Testis (tissue), 2 donors: ENCODE measurements at regions not wholly inside any gene's neighbourhood (a gene's known extent, or its start where the extent isn't known, plus 50 kb on each side); places are given as distances from the start of the nearest gene placed in this dataset.

Source experiments
- DNase-seq: peaks from one replicate; pipeline ENCODE4 v3.0.0-alpha.2; 2019
- H3K27ac ChIP-seq, 2 donors: fragments of 200-600 bp; sonication (generic); one replicate each; pipeline ENCODE4 v1.5.1; 2019
- H3K27me3 ChIP-seq: fragments of 200-600 bp; sonication (generic); one replicate; pipeline ENCODE4 v1.5.1; 2019
- H3K36me3 ChIP-seq: fragments of 200-600 bp; sonication (generic); one replicate; pipeline ENCODE4 v1.5.1; 2017; ENCODE audit warnings: low read depth; ENCODE audit errors: missing control alignments
- H3K4me1 ChIP-seq: fragments of 200-600 bp; sonication (generic); one replicate; pipeline ENCODE4 v1.5.1; 2019
- H3K4me3 ChIP-seq, 2 donors: fragments of 200-600 bp; sonication (generic); one replicate each; pipeline ENCODE4 v1.5.1; 2017 to 2019
- H3K9me3 ChIP-seq: fragments of 200-600 bp; sonication (generic); one replicate; pipeline ENCODE4 v1.5.1; 2017
- CTCF ChIP-seq, 3 experiments: fragments of 450-650 bp in 2 of 3; fragments of 200-600 bp in 1 of 3; sonication (generic) in 1 of 3; IDR thresholded peaks; one replicate each; pipeline ENCODE4 v1.5.1; 2016 to 2019; ENCODE audit warnings: antibody characterized with exemption in 3 of 3, mild to moderate bottlenecking in 2 of 3, moderate library complexity in 1 of 3
- POLR2A ChIP-seq: fragments of 450-650 bp; IDR thresholded peaks from one replicate; pipeline ENCODE4 v1.6.1; 2017; ENCODE audit warnings: antibody characterized with exemption, mild to moderate bottlenecking, moderate library complexity
- WGBS, 2 donors: methylation state at CpG; one replicate each; pipeline ENCODE4 v1.1.5; 2018; 5-methylcytosine and 5-hydroxymethylcytosine counted together
- intact Hi-C: fragments of 100-400 bp; cut with DNase I; formaldehyde crosslinking; loops from one replicate; pipeline ENCODE4 v1.15.1; 2023; ENCODE audit warnings: low total_unique reads

DNA sequence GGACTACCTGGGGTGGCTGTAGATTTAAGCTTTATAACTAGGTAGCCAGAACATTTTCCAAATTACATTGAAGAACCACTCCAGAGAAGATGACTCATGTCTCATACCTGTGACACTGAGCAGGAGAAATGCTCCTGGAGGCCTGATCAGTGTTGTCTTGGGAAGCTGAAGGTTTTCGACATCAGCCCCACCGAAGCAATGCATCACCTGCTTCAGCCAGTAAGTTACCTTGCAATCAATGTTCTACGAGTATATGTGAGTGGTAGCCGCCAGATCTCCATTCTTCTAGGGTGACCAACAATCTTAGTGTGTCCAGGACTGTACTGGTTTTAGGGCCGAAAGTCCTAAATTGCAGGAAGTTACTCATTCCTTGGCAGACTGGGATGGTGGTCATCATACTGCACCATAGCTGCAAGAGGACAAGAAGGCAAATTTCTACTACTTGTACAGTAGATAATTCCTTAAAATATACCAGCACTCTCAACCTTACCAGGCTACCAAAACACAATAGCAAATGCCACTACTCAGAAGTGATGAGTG is 109.3 kb upstream of the LINC00305 start:
- Histone ChIP-seq H3K9me3 (no peaks in the 10 kb centered on the region), H3K4me1 (no peaks in the 10 kb centered on the region), H3K27ac (no peak overlapping the region), H3K4me3 (no peak overlapping the region), H3K27me3 (no peaks in the 10 kb centered on the region), H3K36me3 (no peaks in the 10 kb centered on the region)
- TF ChIP-seq POLR2A (no peak), CTCF (IDR thresholded peaks at IDR 0.05) (no peak)
- intact Hi-C loops, result no loop called here
- DNase-seq, result no peak
- WGBS, 2 donors, result 93 to 94% methylated on average over 5 of the region's 5 CpGs

GRCh38 chr18:64254399-64255093 is 105.7 kb upstream of the LINC00305 start:
- no peak overlapping the region for H3K27ac ChIP-seq
- TF ChIP-seq CTCF (IDR thresholded peaks at IDR 0.05) (no peak), POLR2A (no peak)
- H3K4me1 ChIP-seq, result no peaks in the 10 kb centered on the region
- intact Hi-C loops, result no loop called here
- H3K36me3 ChIP-seq, result no peaks in the 10 kb centered on the region
- H3K9me3 ChIP-seq, result no peaks in the 10 kb centered on the region
- 89 to 92% methylated on average over 2 of the region's 2 CpGs for WGBS, 2 donors
- H3K4me3 ChIP-seq, result no peak overlapping the region
- no peak for DNase-seq
- H3K27me3 ChIP-seq, result no peaks in the 10 kb centered on the region

DNA sequence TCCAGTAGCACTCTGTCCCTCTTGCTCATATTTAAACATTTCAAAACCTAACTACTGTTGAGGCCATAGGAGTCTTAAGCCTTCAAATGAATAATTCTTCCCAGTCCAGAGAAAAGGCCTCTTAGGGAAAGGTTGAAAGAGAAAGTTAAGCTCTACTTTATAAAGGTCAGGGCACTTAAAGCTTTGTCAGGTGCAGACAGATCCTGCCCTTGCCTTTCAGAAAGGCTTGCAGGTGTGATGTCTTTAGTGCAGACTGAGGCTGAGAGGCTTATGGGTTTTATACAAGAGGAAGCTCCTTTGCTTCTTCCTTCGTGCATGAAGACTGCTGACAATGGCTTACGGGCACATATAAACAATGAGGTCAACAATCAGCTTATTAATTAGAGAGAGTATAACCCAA is 105.0 kb upstream of the LINC00305 start:
- WGBS, 2 donors, result 89 to 94% methylated on average over 2 of the region's 2 CpGs
- H3K27me3 ChIP-seq, result no peaks in the 10 kb centered on the region
- H3K27ac ChIP-seq, result no peak overlapping the region
- H3K36me3 ChIP-seq, result no peaks in the 10 kb centered on the region
- DNase-seq, result no peak
- intact Hi-C loops, result no loop called here
- no peaks in the 10 kb centered on the region for H3K9me3 ChIP-seq
- TF ChIP-seq CTCF (IDR thresholded peaks at IDR 0.05) (no peak), POLR2A (no peak)
- H3K4me3 ChIP-seq, result no peak overlapping the region
- H3K4me1 ChIP-seq, result no peaks in the 10 kb centered on the region

- intact Hi-C loops, result no loop called here
- no peaks in the 10 kb centered on the region for H3K27me3 ChIP-seq
- H3K27ac ChIP-seq, result no peak overlapping the region
- TF ChIP-seq CTCF (IDR thresholded peaks at IDR 0.05), result no peak
- TF ChIP-seq POLR2A, result no peak
- no peaks in the 10 kb centered on the region for H3K4me1 ChIP-seq
- H3K9me3 ChIP-seq, result no peaks in the 10 kb centered on the region
- H3K4me3 ChIP-seq, result no peak overlapping the region
- WGBS, 2 donors, result 87% methylated on average over 4 of the region's 4 CpGs
- no peaks in the 10 kb centered on the region for H3K36me3 ChIP-seq
- DNase-seq, result no peak
These were observed 104.3 kb upstream of the LINC00305 start for GRCh38 chr18:64253222-64253621.

- 84 to 94% methylated on average over 8 of the region's 8 CpGs for WGBS, 2 donors
- intact Hi-C loops, result no loop called here
These were observed 99.9 kb upstream of the LINC00305 start for GRCh38 chr18:64248836-64249235.

More at GRCh38 chr18:64248836-64249235, 99.9 kb upstream of the LINC00305 start:
- Histone ChIP-seq H3K27ac (no peak overlapping the region), H3K27me3 (no peaks in the 10 kb centered on the region), H3K36me3 (no peaks in the 10 kb centered on the region), H3K4me3 (no peak overlapping the region), H3K4me1 (no peaks in the 10 kb centered on the region), H3K9me3 (no peaks in the 10 kb centered on the region)
- TF ChIP-seq CTCF (IDR thresholded peaks at IDR 0.05) (no peak), POLR2A (no peak)
- no peak for DNase-seq
